GM19372 (cell line): ENCODE measurements at regions not wholly inside any gene's neighbourhood (a gene's known extent, or its start where the extent isn't known, plus 50 kb on each side); places are given as distances from the start of the nearest gene placed in this dataset.

Experiments
- ATAC-seq: cut with Tn5 transposase; IDR thresholded peaks from one replicate; pipeline ENCODE4 v1.9.1; 2021; ENCODE audit warnings: mild to moderate bottlenecking, low read depth, moderate library complexity; ENCODE audit not compliant: unreplicated experiment

DNA sequence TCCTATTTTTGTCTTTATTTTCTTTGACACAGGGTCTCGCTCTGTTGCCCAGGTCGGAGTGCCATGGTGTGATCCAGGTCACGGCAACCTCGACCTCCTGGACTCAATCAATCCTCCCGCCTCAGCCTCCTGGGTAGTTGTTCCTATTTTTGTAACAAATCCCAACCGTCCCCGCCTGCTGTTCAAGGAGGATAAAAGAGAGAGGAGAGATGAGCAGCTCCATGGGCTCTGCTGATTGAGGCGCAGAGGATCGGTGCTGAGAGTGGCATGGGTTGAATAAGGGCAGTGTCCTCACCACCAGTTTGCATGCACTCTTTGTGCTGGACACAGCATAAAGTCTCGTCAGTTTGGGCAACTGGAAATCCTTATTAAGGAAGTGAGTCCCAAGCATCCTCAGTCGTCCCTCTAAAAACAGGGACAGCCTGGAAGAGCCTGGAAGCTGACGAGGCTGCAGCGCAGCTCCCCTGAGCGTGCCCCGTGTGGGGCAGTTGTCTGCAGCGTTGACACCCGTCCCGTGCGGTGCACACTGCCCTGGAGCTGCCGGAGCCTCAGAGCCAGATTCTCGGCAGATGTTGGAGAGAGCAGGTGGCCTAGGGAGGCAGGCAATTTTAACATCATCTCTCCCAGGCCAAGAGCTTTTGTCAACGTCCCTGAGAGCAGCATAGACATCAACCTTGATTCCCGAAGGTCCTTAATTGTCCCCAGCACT is 404.2 kb upstream of the RNF32 start:
- no peak for ATAC-seq

- ATAC-seq, result no peak
These were observed 405.7 kb upstream of the RNF32 start for GRCh38 chr7:156234666-156235494.

GRCh38 chr7:156234192-156234591 is 406.4 kb upstream of the RNF32 start:
- ATAC-seq, result no peak

- no peak for ATAC-seq
These were observed 407.5 kb upstream of the RNF32 start for GRCh38 chr7:156232931-156233705.

GRCh38 chr7:156230576-156230975 is 410.0 kb upstream of the RNF32 start:
- ATAC-seq, result no peak

GRCh38 chr7:156224833-156225225 is 412.6 kb upstream of the SHH start:
- no peak for ATAC-seq

DNA sequence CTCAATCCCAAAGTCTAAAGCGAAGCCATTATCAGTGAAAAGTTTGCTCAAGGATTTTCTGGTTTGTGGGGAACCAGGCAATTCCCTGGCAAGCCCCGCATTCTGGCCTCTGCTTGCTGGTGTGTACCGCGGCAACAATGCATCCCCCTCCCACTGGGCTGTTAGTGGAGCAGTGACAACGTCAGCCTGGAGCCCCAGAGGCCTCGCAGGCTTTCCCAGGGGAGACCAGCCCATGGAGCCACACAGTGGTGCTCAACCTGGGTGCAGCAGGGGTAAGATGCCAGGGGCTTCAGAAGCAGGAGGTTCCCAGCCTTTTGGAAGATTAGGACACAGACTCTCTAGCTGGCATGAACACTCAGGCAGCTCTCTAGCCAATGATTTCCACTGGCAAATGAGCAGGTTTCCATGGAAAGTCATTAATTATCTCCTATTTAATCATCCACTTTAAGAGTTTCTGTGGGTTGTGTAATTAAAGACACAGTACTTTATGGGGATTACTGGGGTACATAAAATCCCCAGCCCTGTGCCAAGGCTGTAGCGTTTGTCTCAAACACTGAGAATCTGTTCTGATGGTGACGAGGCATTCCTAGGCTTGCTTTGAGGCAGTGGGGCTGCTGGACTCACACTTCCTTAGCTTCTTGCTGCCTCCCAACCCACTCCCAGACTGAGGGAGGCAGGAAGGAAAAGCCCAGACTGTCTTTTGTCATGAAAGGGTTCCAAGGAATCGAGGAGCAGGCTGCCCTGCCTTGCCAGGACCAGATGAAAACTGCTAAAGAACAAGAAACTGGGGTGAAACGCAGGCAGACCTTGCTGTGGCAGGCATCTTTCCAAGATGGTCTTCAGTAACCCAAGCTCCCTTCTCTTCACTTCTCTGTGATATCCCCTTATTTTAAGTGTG is 411.9 kb upstream of the SHH start:
- ATAC-seq, result no peak

- no peak for ATAC-seq
These were observed 410.3 kb upstream of the SHH start for GRCh38 chr7:156222611-156223010.

DNA sequence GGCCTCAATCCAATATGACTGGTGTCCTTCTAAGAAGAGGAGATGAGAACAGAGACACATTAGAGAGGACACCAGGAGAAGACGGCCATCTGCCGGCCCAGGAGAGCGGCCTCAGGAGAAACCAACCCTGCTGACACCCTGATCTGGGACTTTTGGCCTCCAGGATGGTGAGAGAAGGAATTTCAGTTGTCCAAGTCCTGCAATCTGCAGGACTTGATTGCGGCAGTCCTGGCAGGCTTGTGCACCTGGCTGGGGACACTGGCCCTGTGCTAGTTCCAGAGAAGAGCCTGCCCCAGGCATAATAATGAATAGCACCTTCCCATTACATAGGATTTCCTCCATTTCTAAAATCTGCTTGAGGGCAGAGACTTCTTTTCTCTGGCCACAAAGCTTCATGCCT is 409.9 kb upstream of the SHH start:
- ATAC-seq, result no peak

- no peak for ATAC-seq
These were observed 408.4 kb upstream of the SHH start for GRCh38 chr7:156220701-156221100.

DNA sequence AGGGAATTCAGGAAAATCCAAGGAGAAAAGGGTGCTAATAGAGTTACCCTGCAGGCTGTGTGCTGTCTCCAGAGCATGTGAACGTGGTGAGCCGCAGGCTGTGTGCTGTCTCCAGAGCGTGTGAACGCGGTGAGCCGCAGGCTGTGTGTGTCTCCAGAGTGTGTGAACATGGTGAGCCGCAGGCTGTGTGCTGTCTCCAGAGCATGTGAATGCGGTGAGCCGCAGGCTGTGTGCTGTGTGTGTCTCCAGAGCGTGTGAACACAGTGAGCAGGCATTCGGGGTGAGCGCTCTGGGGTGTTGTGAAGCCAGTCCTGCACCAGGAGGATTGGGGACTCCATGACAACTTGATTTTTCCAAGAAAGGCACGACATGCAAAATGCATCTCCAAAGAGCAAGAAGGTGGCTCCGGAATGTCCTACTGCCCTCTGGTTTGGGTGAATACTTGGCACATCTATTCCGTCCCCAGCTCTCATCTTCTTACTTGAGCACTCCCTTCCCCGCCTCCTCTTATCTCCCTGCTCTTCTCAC is 407.9 kb upstream of the SHH start:
- ATAC-seq, result no peak

DNA sequence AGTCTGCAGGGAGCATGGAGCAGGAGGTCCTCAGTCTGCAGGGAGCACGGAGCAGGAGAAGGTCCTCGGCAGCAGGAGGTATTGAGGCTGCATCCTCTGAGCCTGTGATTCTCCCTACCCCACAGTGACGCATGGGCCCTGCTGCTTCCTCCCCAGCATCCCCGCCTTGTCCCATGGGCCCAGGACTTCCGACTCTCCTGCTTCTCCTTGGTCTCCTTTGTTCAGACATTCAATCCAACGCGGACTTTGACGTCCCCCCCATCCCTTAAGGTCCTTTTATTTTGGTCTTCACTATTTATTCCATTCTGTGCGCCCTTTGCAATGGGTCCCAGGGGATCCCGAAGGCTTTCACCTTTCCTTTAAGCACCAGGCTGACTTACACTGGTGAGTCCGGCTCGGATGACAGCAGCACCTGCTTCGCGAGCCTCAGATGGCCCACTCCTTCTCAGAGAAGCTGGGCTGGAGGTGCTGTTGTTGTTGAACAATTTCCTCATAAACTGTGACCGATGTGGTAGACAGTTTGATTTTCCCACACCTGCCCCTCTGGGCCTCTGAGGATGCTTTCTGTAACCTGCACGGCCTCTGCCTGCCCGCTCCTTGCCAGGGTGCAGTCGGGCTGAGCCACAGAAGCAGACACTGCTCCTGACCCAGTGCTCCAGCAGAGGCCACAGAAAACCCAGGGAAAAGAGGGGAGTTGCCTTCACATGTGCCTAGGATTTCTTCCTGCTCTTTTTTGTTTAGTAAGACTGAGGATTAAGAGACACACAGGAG is 407.2 kb upstream of the SHH start:
- ATAC-seq, result no peak

DNA sequence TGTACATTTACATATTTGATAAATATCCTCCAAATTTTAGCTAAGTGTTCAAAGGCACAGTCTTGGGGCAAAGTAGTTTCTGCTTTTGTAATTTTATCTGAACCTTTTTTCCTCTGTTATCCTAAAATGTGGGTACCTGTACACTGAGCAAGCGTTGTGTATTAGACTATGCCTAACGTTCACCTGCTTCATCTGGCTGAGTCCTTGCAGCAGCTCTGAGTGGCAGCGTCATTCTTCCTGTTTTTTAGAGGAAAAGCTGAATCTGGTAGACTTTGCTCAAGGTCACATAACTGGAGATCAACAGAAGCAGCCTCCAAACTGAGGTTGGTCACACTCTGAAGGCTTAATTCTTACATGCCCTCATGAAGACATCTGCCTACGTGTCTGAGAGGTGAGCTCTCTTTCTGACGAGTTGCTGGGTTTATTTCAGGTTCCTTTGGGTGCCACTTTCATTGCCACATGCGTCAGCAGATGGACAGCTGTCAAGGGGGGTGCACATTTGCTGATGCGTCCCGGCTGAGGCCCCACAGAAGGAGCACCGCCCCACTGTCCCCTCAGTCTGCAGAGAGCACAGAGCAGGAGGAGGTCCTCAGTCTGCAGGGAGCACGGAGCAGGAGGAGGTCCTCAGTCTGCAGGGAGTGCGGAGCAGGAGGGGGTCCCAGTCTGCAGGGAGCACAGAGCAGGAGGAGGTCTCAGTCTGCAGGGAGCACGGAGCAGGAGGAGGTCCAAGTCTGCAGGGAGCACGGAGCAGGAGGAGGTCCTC is 406.5 kb upstream of the SHH start:
- ATAC-seq, result no peak

GRCh38 chr7:156217803-156218202 is 405.5 kb upstream of the SHH start:
- no peak for ATAC-seq

GRCh38 chr7:156209087-156209486 is 396.8 kb upstream of the SHH start:
- ATAC-seq, result no peak

DNA sequence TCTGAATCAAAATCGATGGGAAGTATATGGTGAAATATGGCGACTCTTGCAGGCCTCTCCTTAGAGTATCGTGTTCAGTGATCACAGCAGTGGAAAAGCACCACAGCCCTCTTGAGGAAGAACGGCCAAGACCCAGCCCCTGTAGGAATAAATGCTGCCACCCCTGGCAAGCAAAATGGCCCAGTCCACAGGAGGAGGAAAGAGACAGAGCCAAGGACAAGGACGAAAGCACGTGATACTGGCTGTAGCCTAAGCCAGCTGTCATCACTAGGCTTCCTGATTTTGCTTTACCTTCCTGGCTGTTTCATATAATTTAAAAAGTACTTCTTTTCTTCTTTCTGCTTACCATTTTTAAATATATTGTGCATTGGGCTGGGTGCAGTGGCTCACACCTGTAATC is 395.0 kb upstream of the SHH start:
- no peak for ATAC-seq

DNA sequence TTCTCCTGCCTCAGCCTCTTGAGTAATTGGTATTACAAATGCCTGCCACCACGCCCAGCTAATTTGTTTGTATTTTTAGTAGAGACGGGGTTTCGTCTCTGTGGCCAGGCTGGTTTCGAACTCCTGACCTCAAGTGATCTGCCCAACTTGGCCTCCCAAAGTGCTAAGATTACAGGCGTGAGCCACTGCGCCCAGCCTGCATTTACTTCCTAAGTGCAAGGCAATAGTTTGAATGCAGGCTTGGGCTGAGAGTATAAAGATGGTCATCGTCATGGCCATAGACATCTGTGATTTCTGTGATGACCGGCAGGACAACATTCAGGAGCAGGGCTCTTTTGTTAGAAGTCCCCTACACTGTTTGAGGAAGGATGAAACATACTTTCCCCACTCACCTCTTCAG is 393.9 kb upstream of the SHH start:
- no peak for ATAC-seq

GRCh38 chr7:156204820-156205219 is 392.6 kb upstream of the SHH start:
- no peak for ATAC-seq

GRCh38 chr7:156203923-156204322 is 391.7 kb upstream of the SHH start:
- no peak for ATAC-seq
